ENCODE measurements at regions not wholly inside any gene's neighbourhood (a gene's known extent, or its start where the extent isn't known, plus 50 kb on each side); places are given as distances from the start of the nearest gene placed in this dataset.

DNA sequence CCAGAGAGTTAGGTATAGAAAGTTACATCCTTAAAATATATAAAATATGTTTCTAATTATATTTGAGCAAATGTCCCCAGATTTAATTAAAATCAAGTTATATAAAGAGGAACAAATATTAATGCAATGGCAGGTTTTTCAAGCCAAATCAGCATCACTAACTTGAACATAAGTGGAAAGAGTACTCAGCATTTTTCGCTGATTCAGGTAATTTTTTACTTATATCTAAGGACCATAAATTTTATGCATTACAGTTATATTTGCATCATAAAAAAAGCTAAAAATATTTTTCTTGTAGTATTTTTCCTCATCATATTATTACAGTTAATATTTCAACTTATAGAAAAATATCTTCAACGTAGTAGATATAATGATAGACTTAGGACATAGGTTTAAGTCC lies 1047.4 kb downstream of the FAM133A start:
- TF ChIP-seq, protein P1, sequence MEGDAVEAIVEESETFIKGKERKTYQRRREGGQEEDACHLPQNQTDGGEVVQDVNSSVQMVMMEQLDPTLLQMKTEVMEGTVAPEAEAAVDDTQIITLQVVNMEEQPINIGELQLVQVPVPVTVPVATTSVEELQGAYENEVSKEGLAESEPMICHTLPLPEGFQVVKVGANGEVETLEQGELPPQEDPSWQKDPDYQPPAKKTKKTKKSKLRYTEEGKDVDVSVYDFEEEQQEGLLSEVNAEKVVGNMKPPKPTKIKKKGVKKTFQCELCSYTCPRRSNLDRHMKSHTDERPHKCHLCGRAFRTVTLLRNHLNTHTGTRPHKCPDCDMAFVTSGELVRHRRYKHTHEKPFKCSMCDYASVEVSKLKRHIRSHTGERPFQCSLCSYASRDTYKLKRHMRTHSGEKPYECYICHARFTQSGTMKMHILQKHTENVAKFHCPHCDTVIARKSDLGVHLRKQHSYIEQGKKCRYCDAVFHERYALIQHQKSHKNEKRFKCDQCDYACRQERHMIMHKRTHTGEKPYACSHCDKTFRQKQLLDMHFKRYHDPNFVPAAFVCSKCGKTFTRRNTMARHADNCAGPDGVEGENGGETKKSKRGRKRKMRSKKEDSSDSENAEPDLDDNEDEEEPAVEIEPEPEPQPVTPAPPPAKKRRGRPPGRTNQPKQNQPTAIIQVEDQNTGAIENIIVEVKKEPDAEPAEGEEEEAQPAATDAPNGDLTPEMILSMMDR (IDR thresholded peaks at IDR 0.05), result no peak
- no peak for TF ChIP-seq POLR2AphosphoS5 (IDR thresholded peaks at IDR 0.05)
